GM19467 (cell line): ENCODE measurements at regions not wholly inside any gene's neighbourhood (a gene's known extent, or its start where the extent isn't known, plus 50 kb on each side); places are given as distances from the start of the nearest gene placed in this dataset.
"Not testable (repeated sequence)": the region's sequence is repeated elsewhere in the genome, so short reads cannot be mapped to it uniquely, and the experiment has no call there.

Experiments used
- ATAC-seq: cut with Tn5 transposase; IDR thresholded peaks from one replicate; pipeline ENCODE4 v1.9.1; 2021; ENCODE audit warnings: mild to moderate bottlenecking, moderate library complexity; ENCODE audit not compliant: unreplicated experiment

GRCh38 chr1:117314951-117315350, 52.3 kb upstream of the MAN1A2 start:
- ATAC-seq: not testable (repeated sequence)

GRCh38 chr1:117313555-117313954, 53.7 kb upstream of the MAN1A2 start:
- no peak for ATAC-seq

GRCh38 chr1:117312453-117313138, 54.7 kb upstream of the MAN1A2 start:
- no peak for ATAC-seq

- no peak for ATAC-seq
Observed at GRCh38 chr1:117308311-117308916, 58.8 kb upstream of the MAN1A2 start.

GRCh38 chr1:117301901-117302300, 65.3 kb upstream of the MAN1A2 start:
- no peak for ATAC-seq

GRCh38 chr1:117300183-117300582, 67.1 kb upstream of the MAN1A2 start:
- not testable (repeated sequence) for ATAC-seq

- no peak for ATAC-seq
Observed at GRCh38 chr1:117295001-117295400, 72.2 kb upstream of the MAN1A2 start.

- no peak for ATAC-seq
Observed at GRCh38 chr1:117290890-117291289, 76.4 kb upstream of the MAN1A2 start.

- no peak for ATAC-seq
Observed at GRCh38 chr1:117289316-117289870, 77.9 kb upstream of the MAN1A2 start.

GRCh38 chr1:117286562-117286961, 75.8 kb upstream of the VTCN1 start:
- ATAC-seq: no peak

GRCh38 chr1:117286145-117286544, 75.4 kb upstream of the VTCN1 start:
- ATAC-seq: no peak

- no peak for ATAC-seq
Observed at GRCh38 chr1:117284399-117285215, 73.9 kb upstream of the VTCN1 start.

GRCh38 chr1:117278531-117278930, 67.8 kb upstream of the VTCN1 start:
- no peak for ATAC-seq

GRCh38 chr1:117275055-117275454, 64.3 kb upstream of the VTCN1 start:
- ATAC-seq: peak; percentile 56

- ATAC-seq: no peak
Observed at GRCh38 chr1:117271959-117272358, 61.2 kb upstream of the VTCN1 start.

GRCh38 chr1:117271129-117271528, 60.4 kb upstream of the VTCN1 start:
- ATAC-seq: no peak

- ATAC-seq: no peak
Observed at GRCh38 chr1:117270679-117271078, 60.0 kb upstream of the VTCN1 start.

GRCh38 chr1:117268535-117269455, 58.1 kb upstream of the VTCN1 start:
- ATAC-seq: no peak

- no peak for ATAC-seq
Observed at GRCh38 chr1:117267232-117267774, 56.6 kb upstream of the VTCN1 start.

GRCh38 chr1:117262976-117263375, 52.2 kb upstream of the VTCN1 start:
- ATAC-seq: no peak
